Panc1 (cell line): ENCODE measurements at regions not wholly inside any gene's neighbourhood (a gene's known extent, or its start where the extent isn't known, plus 50 kb on each side); places are given as distances from the start of the nearest gene placed in this dataset.

Experiments used
- ATAC-seq: fragments of 200-7000 bp; cut with Tn5 transposase; 2 replicates; pipeline ENCODE4 v1.9.1; 2020; ENCODE audit warnings: mild to moderate bottlenecking, moderate library complexity
- BruUV-seq: library from RNA; stranded (reverse); fragments of 400-500 nt; replicated peaks from 2 replicates; lab custom pipeline; 2021; lab: Mats Ljungman, UMichigan
- CTCF ChIA-PET: fragments of 300-600 bp; sonication (Branson Sonifier 250); formaldehyde crosslinking; loops from one replicate; lab custom pipeline; 2022; ENCODE audit warnings: antibody characterized with exemption; lab: Charles Lee
- POLR2A ChIA-PET: fragments of 300-600 bp; sonication (Branson Sonifier 250); formaldehyde crosslinking; loops from one replicate; lab custom pipeline; 2022; ENCODE audit warnings: antibody characterized with exemption; lab: Charles Lee
- DNase-seq: peaks from one replicate; pipeline ENCODE4 v3.0.0-alpha.2; 2010; ENCODE audit warnings: low read depth, low spot score
- H3K27ac ChIP-seq: 2 replicates; pipeline ENCODE4 v1.5.1; 2011; ENCODE audit warnings: mild to moderate bottlenecking, low read length, inconsistent platforms
- H3K27me3 ChIP-seq: fragments of 200-500 bp; sonication (Bioruptor generic); 2 replicates; pipeline ENCODE4 v1.6.0; 2014; ENCODE audit warnings: low read length, inconsistent platforms; ENCODE audit not compliant: control insufficient read depth, insufficient read depth
- H3K36me3 ChIP-seq: fragments of 200-500 bp; sonication (Bioruptor generic); 2 replicates; pipeline ENCODE4 v1.5.1; 2014; ENCODE audit warnings: inconsistent platforms, mild to moderate bottlenecking, low read length, moderate library complexity; ENCODE audit not compliant: control insufficient read depth, insufficient read depth
- H3K4me1 ChIP-seq: 2 replicates; pipeline ENCODE4 v1.5.1; 2011; ENCODE audit warnings: inconsistent platforms, mild to moderate bottlenecking, low read length, moderate library complexity; ENCODE audit not compliant: control insufficient read depth, insufficient read depth
- H3K4me3 ChIP-seq, 2 experiments: 2 replicates each; pipeline ENCODE4 v1.5.1; 2011 to 2012; ENCODE audit warnings: low read depth in 2 of 2, low read length in 2 of 2, mild to moderate bottlenecking in 2 of 2, inconsistent platforms in 1 of 2, moderate library complexity in 1 of 2
- H3K9me3 ChIP-seq: fragments of 200-500 bp; sonication (Bioruptor generic); 2 replicates; pipeline ENCODE4 v1.5.1; 2014; ENCODE audit warnings: low read depth, mild to moderate bottlenecking, inconsistent platforms, low read length, moderate library complexity; ENCODE audit not compliant: control insufficient read depth, insufficient read depth
- POLR2AphosphoS5 ChIP-seq: IDR thresholded peaks from 2 replicates; pipeline ENCODE4 v1.6.1; 2012; ENCODE audit warnings: mild to moderate bottlenecking, low read depth, low read length, moderate library complexity
- SIN3A ChIP-seq: IDR thresholded peaks from 2 replicates; pipeline ENCODE4 v1.6.1; 2012; ENCODE audit warnings: low read depth, mild to moderate bottlenecking, low read length, moderate library complexity, borderline replicate concordance; ENCODE audit not compliant: insufficient read depth
- TCF7L2 ChIP-seq: IDR thresholded peaks from 2 replicates; pipeline ENCODE4 v1.6.1; 2011; ENCODE audit warnings: mild to moderate bottlenecking, low read depth, low read length, inconsistent platforms
- in situ Hi-C: cut with HindIII; loops from 2 replicates; pipeline ENCODE4 v1.10.0; 2016; ENCODE audit warnings: low sequenced_read_pairs, low pct_unique_long_range_greater_than_20kb
- intact Hi-C: fragments of 100-400 bp; cut with micrococcal nuclease; formaldehyde crosslinking; loops from one replicate; pipeline ENCODE4 v1.10.0; 2022; ENCODE audit not compliant: unreplicated experiment
- TF ChIP-seq, protein P1 (sequence below), 2 experiments: IDR thresholded peaks; 2 replicates each; pipeline ENCODE4 v1.6.1; 2011 to 2012; ENCODE audit warnings: low read depth in 2 of 2, control low read depth in 1 of 2, low read length in 1 of 2, mild to moderate bottlenecking in 1 of 2, moderate library complexity in 1 of 2; ENCODE audit not compliant: insufficient read depth in 1 of 2
- TF ChIP-seq, protein P2 (sequence below): fragments of 450-650 bp; IDR thresholded peaks from 2 replicates; pipeline ENCODE4 v1.5.1; 2017; ENCODE audit warnings: mild to moderate bottlenecking

DNA sequence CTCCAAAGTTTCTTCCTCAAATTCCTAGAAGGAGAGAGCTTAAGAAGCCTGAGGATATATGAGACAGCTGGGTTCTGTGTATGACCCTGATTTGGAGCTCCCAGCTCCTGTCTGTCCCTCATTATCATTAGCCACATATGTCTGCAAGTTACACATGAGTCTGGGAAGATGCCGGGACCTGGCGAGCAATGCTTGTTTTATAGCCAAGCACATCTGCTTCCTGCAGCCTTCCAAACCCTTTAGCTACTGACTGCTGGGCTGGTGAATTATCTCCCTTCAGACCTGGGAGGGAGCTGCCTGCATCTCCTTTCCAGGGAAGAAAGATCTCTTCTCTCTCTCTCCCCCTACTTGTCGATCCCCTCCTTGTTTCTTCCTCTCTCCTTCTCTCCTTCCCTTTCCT is 556.7 kb upstream of the BOD1L1 start:
- no peak for ATAC-seq
- Histone ChIP-seq H3K27ac (no peak overlapping the region), H3K27me3 (no peaks in the 10 kb centered on the region), H3K4me3 (no peak overlapping the region), H3K36me3 (no peaks in the 10 kb centered on the region), H3K4me1 (no peaks in the 10 kb centered on the region), H3K9me3 (no peaks in the 10 kb centered on the region)
- ChIA-PET POLR2A (no interaction called here), CTCF (no interaction called here)
- intact Hi-C loops: no loop called here
- in situ Hi-C loops: no loop called here
- no TSS peak for BruUV-seq
- no peak for DNase-seq
- no peak for TF ChIP-seq POLR2AphosphoS5
- no peak for TF ChIP-seq SIN3A
- TF ChIP-seq, protein P1, sequence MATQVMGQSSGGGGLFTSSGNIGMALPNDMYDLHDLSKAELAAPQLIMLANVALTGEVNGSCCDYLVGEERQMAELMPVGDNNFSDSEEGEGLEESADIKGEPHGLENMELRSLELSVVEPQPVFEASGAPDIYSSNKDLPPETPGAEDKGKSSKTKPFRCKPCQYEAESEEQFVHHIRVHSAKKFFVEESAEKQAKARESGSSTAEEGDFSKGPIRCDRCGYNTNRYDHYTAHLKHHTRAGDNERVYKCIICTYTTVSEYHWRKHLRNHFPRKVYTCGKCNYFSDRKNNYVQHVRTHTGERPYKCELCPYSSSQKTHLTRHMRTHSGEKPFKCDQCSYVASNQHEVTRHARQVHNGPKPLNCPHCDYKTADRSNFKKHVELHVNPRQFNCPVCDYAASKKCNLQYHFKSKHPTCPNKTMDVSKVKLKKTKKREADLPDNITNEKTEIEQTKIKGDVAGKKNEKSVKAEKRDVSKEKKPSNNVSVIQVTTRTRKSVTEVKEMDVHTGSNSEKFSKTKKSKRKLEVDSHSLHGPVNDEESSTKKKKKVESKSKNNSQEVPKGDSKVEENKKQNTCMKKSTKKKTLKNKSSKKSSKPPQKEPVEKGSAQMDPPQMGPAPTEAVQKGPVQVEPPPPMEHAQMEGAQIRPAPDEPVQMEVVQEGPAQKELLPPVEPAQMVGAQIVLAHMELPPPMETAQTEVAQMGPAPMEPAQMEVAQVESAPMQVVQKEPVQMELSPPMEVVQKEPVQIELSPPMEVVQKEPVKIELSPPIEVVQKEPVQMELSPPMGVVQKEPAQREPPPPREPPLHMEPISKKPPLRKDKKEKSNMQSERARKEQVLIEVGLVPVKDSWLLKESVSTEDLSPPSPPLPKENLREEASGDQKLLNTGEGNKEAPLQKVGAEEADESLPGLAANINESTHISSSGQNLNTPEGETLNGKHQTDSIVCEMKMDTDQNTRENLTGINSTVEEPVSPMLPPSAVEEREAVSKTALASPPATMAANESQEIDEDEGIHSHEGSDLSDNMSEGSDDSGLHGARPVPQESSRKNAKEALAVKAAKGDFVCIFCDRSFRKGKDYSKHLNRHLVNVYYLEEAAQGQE (IDR thresholded peaks at IDR 0.05; ENCODE audit: insufficient read depth in 1 of 2, low read depth in 2 of 2, low read length in 1 of 2): no peak
- TF ChIP-seq TCF7L2: no peak

DNA sequence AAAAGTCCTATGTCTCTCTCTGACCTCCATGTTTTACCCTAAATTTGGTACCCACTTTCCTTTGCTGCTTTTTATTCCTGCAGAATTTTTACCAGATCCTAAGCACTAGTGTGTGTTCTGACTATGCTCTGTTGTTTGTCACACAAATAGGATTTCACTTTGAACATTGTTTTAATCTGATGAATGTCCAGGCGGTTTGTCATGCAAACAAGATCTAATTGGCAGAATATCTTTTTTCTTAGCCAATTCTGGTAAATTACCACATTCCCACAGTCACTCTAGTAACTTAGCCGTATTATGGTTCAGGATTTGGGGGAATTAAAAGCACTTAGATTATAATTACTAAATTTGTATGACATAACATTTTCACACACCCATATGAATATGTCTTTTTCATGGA is 557.2 kb upstream of the BOD1L1 start:
- in situ Hi-C loops (no loop called here), intact Hi-C loops (no loop called here)
- ChIA-PET POLR2A (no interaction called here), CTCF (no interaction called here)
- Histone ChIP-seq H3K27me3 (no peaks in the 10 kb centered on the region), H3K27ac (no peak overlapping the region), H3K4me1 (no peaks in the 10 kb centered on the region), H3K9me3 (no peaks in the 10 kb centered on the region), H3K36me3 (no peaks in the 10 kb centered on the region), H3K4me3 (no peak overlapping the region)
- BruUV-seq: no TSS peak
- ATAC-seq (no peak), DNase-seq (no peak)
- TF ChIP-seq, protein P1 (IDR thresholded peaks at IDR 0.05; ENCODE audit: insufficient read depth in 1 of 2, low read depth in 2 of 2, low read length in 1 of 2): no peak
- TF ChIP-seq POLR2AphosphoS5 (no peak), SIN3A (no peak), TCF7L2 (no peak)
- TF ChIP-seq, protein P2, sequence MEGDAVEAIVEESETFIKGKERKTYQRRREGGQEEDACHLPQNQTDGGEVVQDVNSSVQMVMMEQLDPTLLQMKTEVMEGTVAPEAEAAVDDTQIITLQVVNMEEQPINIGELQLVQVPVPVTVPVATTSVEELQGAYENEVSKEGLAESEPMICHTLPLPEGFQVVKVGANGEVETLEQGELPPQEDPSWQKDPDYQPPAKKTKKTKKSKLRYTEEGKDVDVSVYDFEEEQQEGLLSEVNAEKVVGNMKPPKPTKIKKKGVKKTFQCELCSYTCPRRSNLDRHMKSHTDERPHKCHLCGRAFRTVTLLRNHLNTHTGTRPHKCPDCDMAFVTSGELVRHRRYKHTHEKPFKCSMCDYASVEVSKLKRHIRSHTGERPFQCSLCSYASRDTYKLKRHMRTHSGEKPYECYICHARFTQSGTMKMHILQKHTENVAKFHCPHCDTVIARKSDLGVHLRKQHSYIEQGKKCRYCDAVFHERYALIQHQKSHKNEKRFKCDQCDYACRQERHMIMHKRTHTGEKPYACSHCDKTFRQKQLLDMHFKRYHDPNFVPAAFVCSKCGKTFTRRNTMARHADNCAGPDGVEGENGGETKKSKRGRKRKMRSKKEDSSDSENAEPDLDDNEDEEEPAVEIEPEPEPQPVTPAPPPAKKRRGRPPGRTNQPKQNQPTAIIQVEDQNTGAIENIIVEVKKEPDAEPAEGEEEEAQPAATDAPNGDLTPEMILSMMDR: no peak
